ENCODE measurements at regions not wholly inside any gene's neighbourhood (a gene's known extent, or its start where the extent isn't known, plus 50 kb on each side); places are given as distances from the start of the nearest gene placed in this dataset.

GRCh38 chr1:184859381-184860105 lies 104.9 kb upstream of the EDEM3 start:
- TF ChIP-seq CTCF (IDR thresholded peaks at IDR 0.05; ENCODE audit: insufficient read depth, low read depth, low read length) = no peak
- no peak for TF ChIP-seq EZH2 (IDR thresholded peaks at IDR 0.05; ENCODE audit: insufficient read depth, low read length)

All from astrocyte (in vitro differentiated cells and primary cell).